ENCODE measurements at regions not wholly inside any gene's neighbourhood (a gene's known extent, or its start where the extent isn't known, plus 50 kb on each side); places are given as distances from the start of the nearest gene placed in this dataset.

DNA sequence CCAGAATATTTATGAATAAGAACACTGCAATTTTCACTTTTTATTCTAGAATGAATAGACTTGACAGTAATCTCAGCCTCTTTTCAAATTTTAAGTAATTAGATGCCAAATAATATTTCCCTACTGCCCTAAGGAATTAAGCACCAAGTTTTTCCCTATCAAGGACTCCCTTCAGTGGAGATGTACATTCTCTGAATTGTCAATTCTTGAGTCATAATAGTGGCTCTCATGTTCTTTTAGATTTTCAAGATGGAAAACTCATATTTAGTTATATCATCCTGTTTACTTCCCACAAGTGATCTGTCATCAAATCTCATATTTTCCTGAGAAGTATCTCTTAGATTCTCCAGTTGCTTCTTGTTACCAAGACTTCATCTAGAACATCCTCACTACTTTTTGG, 1248.9 kb upstream of the CHAC2 start:
- Histone ChIP-seq H3K27me3 (no peaks in the 10 kb centered on the region), H3K36me3 (no peaks in the 10 kb centered on the region), H3K9me3 (no peaks in the 10 kb centered on the region), H3K4me1 (no peaks in the 10 kb centered on the region), H3K4me3 (ENCODE audit: low read depth, low read length) (no peak overlapping the region)
- TF ChIP-seq CTCF (IDR thresholded peaks at IDR 0.05; ENCODE audit: low read depth, low read length), result no peak
- DNase-seq, result no peak

DNA sequence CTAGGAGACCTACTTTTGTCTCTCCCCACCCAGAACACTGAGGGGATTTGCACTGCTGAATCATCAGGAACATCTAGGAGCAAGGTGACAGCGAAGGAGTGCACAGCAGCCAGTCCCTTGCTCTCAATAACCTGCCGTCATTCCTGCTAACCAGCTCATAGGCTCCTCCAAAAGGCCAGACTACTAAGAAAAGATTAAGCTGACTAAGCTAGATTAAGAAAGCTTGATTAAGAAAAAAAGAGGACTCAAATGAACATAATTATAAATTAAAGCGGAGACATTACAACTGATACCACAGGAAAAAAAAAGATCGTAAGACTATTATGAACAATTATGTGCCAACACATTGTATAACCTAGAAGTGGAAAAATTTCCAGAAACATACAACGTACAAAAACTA, 1254.8 kb upstream of the CHAC2 start:
- TF ChIP-seq CTCF (IDR thresholded peaks at IDR 0.05; ENCODE audit: low read depth, low read length), result no peak
- H3K36me3 ChIP-seq, result no peaks in the 10 kb centered on the region
- no peak overlapping the region for H3K4me3 ChIP-seq (ENCODE audit: low read depth, low read length)
- no peaks in the 10 kb centered on the region for H3K27me3 ChIP-seq
- no peaks in the 10 kb centered on the region for H3K4me1 ChIP-seq
- DNase-seq, result no peak
- H3K9me3 ChIP-seq, result no peaks in the 10 kb centered on the region

GRCh38 chr2:52510432-52510831, 1257.2 kb upstream of the CHAC2 start:
- Histone ChIP-seq H3K9me3 (no peaks in the 10 kb centered on the region), H3K4me1 (no peaks in the 10 kb centered on the region), H3K36me3 (no peaks in the 10 kb centered on the region), H3K4me3 (ENCODE audit: low read depth, low read length) (no peak overlapping the region), H3K27me3 (no peaks in the 10 kb centered on the region)
- DNase-seq, result no peak
- no peak for TF ChIP-seq CTCF (IDR thresholded peaks at IDR 0.05; ENCODE audit: low read depth, low read length)

- no peaks in the 10 kb centered on the region for H3K9me3 ChIP-seq
- no peak for DNase-seq
- H3K4me1 ChIP-seq, result no peaks in the 10 kb centered on the region
- no peaks in the 10 kb centered on the region for H3K36me3 ChIP-seq
- H3K27me3 ChIP-seq, result no peaks in the 10 kb centered on the region
- no peak overlapping the region for H3K4me3 ChIP-seq (ENCODE audit: low read depth, low read length)
- no peak for TF ChIP-seq CTCF (IDR thresholded peaks at IDR 0.05; ENCODE audit: low read depth, low read length)
Measured at GRCh38 chr2:52502476-52502860, 1265.1 kb upstream of the CHAC2 start.

GRCh38 chr2:52501715-52502475, 1265.7 kb upstream of the CHAC2 start:
- Histone ChIP-seq H3K36me3 (no peaks in the 10 kb centered on the region), H3K4me3 (ENCODE audit: low read depth, low read length) (no peak overlapping the region), H3K9me3 (no peaks in the 10 kb centered on the region), H3K4me1 (no peaks in the 10 kb centered on the region), H3K27me3 (no peaks in the 10 kb centered on the region)
- TF ChIP-seq CTCF (IDR thresholded peaks at IDR 0.05; ENCODE audit: low read depth, low read length), result no peak
- no peak for DNase-seq

GRCh38 chr2:52500561-52500960, 1267.0 kb upstream of the CHAC2 start:
- no peak for DNase-seq
- Histone ChIP-seq H3K4me3 (ENCODE audit: low read depth, low read length) (no peak overlapping the region), H3K9me3 (no peaks in the 10 kb centered on the region), H3K4me1 (no peaks in the 10 kb centered on the region), H3K27me3 (no peaks in the 10 kb centered on the region), H3K36me3 (no peaks in the 10 kb centered on the region)
- TF ChIP-seq CTCF (IDR thresholded peaks at IDR 0.05; ENCODE audit: low read depth, low read length), result no peak

Measured in BE2C (cell line).